GM10248 (cell line): ENCODE measurements at regions not wholly inside any gene's neighbourhood (a gene's known extent, or its start where the extent isn't known, plus 50 kb on each side); places are given as distances from the start of the nearest gene placed in this dataset.

Experiments
- CTCF ChIA-PET: fragments of 300-600 bp; sonication (Branson Sonifier 250); formaldehyde crosslinking; extraction: SDS; loops from one replicate; lab custom pipeline; 2021; ENCODE audit warnings: antibody characterized with exemption; lab: Yijun Ruan, JAX
- POLR2A ChIA-PET: fragments of 350-650 bp; sonication (Branson Sonifier 250); formaldehyde crosslinking; extraction: SDS; loops from one replicate; lab custom pipeline; 2020; ENCODE audit warnings: antibody characterized with exemption; lab: Yijun Ruan, JAX
- DNase-seq: peaks from one replicate; pipeline ENCODE4 v3.0.0; 2012; ENCODE audit errors: extremely low spot score
- CTCF ChIP-seq: IDR thresholded peaks from 2 replicates; pipeline ENCODE4 v1.5.1; 2012; ENCODE audit warnings: mild to moderate bottlenecking, low read depth; ENCODE audit errors: extremely low read depth, missing control alignments, control extremely low read depth

GRCh38 chr21:41689289-41689583, 77.6 kb downstream of the RIPK4 start:
- CTCF ChIA-PET, result no interaction called here

DNA sequence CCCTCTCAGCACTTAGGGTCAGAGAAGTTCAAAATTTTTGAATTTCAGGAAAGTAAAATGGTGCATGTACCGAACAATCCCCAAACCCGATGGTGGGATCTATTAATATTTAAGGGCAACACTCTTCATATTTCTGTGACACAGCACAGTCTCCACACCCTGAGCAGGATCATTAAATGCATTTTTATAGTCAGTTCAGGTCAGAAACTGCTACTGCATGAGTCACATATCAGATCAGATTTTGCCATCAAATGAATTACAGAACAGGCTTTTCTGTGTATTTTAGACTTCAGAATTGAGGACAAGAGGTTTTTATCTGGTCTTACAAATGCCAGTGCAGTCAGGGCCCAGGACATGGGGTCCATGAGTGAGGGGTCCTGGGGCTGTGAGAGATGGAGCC, 79.2 kb downstream of the RIPK4 start:
- no peak for DNase-seq
- TF ChIP-seq CTCF, result no peak
- CTCF ChIA-PET, result no interaction called here
- POLR2A ChIA-PET, result no interaction called here

More at GRCh38 chr21:41689289-41689583, 77.6 kb downstream of the RIPK4 start:
- DNase-seq, result no peak
- POLR2A ChIA-PET, result no interaction called here
- no peak for TF ChIP-seq CTCF

DNA sequence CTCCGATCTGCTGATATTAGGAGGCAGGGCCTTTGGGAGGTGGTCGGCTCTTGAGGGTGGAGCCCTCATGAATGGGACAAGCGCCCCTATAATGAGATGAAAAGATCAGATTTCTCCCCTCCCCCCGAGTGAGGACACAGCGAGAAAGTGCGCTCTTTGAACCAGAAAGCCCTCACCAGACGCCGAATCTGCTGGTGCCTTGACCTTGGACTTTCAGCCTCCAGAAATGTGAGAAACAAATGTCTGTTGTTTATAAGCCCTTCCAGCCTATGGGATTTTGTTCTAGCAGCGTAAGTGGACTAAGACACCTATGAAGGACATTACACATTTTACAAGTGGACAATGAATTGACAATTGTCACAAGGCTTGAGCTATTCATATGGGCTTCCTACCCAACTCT, 80.2 kb downstream of the RIPK4 start:
- DNase-seq, result no peak
- CTCF ChIA-PET, result interaction anchor here (0.6 kb wide), 1 partner anchor 11 kb away, joined by 3 read pairs; no protein-coding TSS in a partner anchor
- POLR2A ChIA-PET, result no interaction called here
- TF ChIP-seq CTCF, result no peak

DNA sequence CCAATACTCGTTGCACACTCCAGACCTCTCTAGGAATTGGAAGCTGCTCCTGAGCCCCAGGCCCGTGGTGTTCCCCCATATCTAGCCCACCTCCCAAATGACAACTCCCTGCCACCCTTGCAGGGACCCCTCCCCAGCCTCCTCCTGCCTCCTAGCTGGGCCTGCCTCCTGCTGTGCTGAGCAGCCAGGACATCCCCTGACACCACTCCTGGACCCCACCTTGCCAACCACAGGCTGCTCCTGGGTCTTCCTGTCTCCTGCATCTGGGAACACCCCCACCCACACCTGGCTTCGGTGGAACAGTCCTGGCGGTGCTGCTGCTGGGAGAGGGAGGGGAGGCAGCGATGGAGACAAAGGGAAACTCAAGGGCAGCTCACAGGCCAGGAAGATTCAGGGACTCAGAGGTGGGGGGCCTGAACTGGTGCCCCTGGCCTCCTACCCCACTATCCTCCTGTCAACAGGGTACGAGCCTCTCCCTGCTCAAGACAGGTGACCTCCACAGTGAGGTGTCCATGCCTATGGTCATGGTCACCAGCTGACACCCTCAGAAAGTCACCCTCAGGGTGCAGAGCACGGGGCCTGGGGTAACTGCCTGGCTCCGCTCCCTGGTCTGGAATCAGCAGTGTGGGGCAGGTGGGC, 81.2 kb downstream of the RIPK4 start:
- TF ChIP-seq CTCF, result no peak
- CTCF ChIA-PET, result interaction anchor here (0.6 kb wide), 1 partner anchor 10 kb away, joined by 3 read pairs; no protein-coding TSS in a partner anchor

GRCh38 chr21:41684381-41685245, 82.2 kb downstream of the RIPK4 start:
- TF ChIP-seq CTCF, result no peak
- DNase-seq, result no peak
- ChIA-PET CTCF (no interaction called here), POLR2A (no interaction called here)

More for the DNA sequence above, 81.2 kb downstream of the RIPK4 start:
- DNase-seq, result no peak
- POLR2A ChIA-PET, result no interaction called here

GRCh38 chr21:41683815-41684214, 83.0 kb downstream of the RIPK4 start:
- DNase-seq, result no peak
- ChIA-PET CTCF (no interaction called here), POLR2A (no interaction called here)
- no peak for TF ChIP-seq CTCF
